HG02938 (cell line): ENCODE measurements at regions not wholly inside any gene's neighbourhood (a gene's known extent, or its start where the extent isn't known, plus 50 kb on each side); places are given as distances from the start of the nearest gene placed in this dataset.

ENCODE experiments used
- ATAC-seq: cut with Tn5 transposase; IDR thresholded peaks from one replicate; pipeline ENCODE4 v1.9.1; 2021; ENCODE audit warnings: mild to moderate bottlenecking, moderate library complexity; ENCODE audit not compliant: unreplicated experiment

DNA sequence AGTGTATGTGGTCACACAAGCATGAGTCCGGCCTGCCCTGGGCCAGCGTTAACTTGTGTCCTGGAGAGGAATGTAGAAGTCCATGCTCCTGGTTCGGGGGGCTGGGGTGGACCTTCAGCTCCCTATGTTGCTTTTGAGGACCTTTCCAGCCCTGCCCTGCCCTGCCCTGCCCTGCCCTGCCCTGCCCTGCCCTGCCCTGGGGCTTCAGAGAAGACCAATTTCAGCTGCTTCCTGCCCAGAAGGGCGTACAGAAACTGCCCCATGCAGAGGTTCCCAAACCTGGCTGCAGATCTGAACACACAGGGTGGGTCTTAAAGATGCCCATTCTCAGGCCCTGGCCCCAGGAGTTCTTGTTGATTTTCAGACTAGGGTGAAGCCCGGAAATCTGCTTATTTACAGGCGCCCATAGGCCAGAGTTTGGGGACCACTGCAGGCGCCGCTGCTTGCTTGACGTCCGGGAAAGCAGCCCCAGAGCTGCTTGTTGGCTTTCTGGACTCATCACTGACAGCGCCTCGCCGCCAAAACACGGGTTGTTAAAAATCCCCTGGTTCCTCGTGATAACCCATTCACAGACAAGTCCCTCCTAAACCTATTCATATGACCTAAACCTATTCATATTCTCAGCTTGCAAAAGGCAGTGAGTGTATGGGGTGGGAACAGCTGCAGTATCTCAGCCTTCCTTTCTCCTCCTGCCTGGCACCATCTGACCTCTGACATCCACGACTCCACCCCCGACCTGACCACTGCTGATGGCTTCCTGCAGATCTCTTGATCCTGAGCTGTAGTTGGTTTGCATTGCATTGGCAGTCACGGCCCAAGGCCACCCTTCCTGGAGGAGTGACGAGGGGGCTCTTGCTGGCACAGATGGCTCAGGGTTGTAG lies 198.3 kb downstream of the GLI2 start:
- ATAC-seq: no peak

DNA sequence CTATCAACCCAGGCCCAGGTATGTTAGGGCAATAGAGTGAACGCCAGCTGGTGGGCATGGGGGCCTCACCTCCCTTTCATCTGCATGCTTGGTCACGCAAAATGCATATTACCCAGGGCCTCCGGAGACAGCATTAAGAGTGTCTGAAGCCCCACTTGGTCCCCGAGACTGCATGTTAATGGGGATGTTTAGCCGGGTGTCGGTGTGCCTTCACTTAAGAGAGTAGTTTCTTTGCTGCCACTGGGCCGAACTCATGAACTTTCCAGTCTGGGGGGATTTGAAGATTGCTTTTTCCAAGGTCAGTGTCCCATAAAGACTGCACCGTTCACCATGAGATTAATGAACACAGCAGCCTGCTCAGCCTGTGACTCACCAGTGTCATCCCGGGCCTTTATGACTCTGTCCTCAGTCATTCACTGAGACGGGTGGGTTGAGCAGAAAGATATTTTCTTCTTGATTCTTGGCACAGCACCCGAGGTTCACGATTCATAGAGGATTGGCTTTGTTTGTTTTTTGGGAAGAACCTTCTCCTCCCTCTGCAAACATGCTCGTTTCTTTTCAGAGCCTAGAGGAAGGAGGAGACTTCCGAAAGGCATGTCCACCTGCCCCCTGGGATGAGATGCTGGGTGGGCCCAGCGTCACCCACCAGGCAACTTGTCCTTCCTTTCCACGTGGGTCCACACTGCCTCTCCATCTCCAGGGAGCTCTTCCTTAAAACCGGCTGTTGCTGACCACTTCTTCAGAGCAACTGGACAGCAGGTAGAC lies 199.1 kb downstream of the GLI2 start:
- ATAC-seq: no peak

DNA sequence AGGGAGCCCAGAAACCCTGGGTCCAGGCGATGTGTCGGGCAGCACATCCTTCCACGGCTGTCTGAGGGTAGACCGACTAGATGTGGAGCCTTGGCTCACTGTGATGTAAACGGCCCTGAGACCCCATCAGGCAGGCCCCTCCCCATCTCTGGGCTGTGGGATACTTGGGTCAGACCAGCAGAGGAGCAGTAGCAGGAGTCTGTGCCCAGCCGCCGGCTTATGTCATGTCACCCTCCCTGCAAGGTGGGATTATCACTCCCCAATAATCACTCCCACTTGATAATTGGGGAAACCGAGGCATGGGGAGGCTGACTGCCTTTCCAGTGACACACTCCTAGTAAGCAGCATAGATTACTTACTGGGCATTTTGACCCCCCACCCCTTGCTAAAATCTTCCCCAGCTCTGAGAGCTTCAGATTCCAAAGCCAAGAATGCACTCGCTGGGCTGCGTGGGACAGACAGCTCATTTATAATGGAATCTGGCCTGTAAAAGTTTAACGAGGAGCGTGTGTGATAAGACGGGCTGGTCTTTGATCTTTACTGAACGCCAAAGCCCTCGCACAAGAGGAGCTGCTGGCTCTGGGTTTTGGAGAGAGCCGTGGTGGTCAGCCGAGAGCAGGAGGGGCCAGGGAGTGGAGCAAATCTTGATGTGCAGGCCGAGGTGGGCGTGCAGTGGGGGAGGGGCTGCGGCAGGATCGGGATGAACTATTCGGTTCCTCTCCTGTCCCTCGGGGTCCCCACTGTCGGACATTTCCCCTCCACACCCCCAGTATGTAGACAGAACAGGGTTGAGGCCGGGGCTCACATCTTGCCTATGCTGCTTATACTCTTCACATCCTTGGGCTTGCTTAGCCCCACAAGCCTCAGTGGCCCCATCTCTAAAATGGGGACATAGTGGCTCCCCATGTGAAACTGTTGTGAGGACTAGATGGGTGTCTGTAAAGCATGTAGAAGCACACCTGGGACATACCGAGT lies 200.0 kb downstream of the GLI2 start:
- no peak for ATAC-seq

DNA sequence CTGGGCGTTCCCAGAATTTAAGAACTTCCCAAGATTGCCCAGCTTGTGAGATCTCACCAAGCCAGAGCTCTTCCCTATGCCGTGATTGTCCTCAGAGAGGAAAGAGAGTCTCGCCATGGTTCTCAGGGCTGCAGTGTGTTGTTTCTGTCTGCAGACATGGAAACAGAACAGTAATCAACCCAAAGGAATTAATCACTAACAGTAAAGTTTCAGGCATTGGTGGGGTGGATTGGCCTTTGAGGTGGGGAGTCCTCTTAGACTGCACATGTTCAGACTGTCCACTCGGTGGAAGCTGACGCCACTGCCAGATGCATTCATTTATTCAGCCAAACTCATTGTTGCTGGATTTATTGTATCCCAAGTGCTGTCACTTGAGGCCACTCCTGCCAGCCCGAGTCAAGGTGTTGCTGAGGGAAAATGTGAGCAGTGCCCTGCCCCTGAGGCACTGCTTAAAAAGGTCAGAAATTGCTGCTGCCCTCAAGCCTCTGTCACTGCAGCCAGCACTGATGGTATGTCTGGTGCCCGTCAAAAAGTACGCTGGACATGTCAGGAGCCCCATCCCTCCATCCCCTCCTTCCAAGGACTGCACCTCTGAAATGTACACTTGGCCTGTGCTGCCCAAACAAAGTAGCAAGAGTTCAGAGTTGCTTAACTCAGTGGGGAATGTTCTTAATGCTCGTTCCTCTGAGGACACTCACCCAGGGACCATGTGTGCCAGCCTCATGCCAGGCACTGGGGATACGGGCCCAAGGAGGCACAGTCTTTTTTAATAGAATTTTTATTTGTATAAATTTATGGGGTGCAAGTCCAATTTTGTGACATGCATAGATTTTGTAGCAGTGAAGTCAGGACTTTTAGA lies 201.0 kb downstream of the GLI2 start:
- ATAC-seq: no peak

DNA sequence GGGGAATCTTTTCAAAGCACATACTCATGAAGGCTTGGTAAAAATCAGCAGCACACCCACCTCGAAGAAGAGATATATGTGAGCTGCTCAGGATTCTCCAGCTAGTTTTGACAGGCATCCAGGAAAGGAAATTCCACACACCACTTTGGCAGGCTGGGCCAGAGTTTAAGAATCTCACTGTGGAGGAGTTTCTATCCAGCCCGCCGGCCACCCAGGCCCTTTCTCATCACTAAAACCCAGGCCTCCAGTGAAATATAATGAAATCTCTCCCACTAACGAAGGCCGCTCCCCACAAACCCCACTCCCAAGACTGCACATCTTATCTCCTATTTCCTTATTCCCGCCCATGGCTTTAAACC lies 202.0 kb downstream of the GLI2 start:
- ATAC-seq: no peak

DNA sequence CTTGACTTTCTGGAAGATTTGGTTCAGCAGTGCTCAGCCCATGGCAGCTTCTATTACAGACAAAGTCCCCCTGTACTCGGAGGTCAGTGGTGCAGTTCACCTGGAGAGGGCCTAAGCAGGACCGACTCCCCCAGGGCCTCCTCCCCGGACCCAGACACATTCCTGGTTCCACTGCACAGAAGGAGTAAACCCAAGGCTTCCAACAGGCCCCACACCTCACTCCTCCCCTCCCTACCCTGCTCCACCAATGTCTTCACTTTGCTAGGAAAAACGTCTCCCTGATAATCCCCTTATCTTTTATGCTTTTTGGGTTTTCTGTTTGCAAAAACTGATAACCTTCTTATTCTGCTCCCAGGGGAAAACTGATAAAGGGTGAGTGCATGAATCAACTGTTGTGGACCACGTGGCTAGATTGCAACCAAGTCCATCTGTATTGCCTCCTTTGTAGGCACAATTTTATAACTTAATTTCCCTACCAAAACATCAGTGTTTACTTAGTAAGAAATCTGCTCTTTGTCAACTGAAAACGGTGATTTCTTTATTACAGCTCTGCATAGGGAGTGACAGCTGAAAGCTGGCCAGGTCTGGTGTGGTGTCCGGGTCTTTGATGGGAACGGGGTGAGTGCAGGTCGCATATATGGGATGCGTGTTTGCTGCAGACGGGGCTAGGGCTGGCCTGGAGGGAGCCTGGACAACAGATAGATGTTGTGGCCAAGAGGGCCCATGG lies 202.5 kb downstream of the GLI2 start:
- ATAC-seq: no peak

DNA sequence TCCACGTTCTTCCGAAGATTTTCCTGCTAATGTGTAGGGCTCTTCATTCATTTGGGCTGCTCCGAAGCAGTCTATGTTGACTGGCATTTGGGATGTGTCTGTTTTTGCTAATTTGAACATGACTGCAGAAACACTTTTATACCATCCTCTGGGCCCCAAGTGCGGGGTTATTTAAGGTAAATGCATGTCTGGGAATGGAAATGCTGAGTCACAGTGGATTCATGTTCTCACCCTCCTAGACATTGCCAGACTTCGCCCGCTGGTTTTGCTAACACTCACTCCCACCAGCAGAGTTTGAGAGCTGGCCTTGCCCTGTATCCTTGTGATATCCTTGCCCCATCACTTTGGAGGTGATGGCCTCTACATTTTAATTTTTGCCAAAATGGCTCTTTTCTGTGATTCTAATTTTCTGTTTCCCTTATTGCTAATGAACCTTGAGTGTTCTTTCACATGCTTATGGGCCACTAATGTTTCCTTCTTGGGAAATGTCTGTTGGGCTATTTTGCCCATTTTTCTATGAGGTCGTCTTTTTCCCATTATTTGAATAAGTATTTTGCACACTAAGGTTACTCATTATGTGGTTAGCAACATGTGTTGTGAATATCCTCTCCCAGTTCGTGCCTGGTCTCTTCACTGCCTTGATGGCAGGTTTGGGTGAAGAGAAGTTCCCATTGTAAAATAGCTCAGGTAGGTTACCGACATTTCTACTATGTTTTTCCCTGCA lies 204.1 kb downstream of the GLI2 start:
- no peak for ATAC-seq

DNA sequence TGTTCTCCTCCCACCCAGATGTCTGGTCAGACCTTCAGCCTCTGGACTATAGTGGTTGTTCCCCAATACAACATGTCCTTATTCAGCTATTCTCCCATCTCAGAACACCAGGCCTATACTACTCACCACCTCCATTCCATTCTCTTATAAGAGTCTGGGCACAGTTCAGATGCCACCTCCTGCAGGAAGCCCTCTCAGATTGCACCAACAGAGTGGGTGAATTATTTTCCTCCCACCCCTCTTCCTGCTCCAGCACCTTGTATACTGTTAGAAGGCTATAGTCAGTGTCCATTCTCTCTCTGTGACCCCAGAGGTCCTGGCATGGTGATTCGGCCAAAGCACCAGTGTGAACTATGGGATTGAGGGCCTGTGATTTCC lies 204.6 kb downstream of the GLI2 start:
- no peak for ATAC-seq

DNA sequence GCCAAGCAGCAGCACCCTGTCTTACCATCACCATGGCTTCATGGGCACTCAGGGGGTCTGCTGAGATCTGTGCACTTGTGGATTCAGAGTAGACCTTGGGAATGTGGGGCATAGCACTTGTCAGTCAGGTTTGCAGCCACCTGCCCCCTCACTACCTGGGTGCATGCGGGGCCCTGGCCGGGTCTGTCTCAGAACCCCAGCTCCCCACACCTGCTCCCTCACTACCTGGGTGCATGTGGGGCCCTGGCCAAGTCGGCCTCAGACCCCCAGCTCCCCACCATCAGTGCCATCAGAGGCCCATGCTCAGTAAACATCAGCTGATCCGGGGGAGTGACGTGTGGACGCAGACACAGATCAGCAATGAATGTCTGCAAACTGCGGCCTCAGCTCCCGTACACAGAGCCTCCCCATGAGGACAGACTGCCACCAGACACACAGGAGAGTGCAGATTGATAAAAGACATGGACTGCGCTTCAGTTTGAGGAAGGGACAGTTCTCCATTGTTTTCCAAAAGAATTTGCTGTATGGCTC lies 205.1 kb downstream of the GLI2 start:
- no peak for ATAC-seq

DNA sequence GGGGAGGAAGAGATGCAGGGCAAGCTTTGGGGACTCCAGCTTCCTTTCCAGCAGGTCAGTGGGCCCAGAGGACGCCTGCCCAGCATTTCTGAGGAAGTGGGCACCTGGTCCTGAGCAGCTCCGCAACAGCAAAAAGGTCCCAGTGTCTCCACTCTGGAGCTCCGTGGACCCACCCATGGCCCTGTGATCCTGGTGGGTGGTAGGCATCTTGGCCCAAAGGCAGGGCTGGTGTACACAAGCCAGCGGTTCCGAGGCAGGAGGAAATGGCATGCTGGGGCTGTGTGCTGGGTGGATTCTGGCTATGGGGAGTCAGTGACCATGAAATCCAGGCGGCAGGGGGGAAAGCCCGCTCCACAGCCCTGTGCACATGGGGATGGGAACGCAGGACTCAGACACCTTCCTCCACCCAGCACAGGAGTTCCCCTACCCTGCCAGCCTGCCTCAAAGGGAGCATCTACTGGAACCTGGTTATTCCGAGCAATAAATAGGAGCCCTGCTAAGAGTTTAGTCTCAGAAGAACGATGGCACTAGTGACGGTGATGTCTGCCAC lies 206.0 kb downstream of the GLI2 start:
- ATAC-seq: no peak

DNA sequence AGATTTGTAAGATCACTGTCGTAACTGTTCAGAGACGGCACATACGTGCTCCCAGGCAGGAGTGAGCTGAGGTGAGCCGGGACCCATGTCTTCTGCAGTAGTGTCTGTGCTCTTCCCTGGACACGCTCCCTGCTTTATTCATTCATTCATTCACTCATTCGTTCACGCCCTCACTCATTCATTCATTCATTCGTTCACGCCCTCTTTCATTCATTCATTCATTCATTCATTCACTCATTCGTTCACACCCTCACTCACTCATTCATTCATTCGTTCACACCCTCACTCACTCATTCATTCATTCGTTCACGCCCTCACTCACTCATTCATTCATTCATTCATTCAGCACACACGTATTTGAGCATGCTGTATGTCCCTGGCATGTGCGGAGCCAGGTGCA lies 207.0 kb downstream of the GLI2 start:
- no peak for ATAC-seq

DNA sequence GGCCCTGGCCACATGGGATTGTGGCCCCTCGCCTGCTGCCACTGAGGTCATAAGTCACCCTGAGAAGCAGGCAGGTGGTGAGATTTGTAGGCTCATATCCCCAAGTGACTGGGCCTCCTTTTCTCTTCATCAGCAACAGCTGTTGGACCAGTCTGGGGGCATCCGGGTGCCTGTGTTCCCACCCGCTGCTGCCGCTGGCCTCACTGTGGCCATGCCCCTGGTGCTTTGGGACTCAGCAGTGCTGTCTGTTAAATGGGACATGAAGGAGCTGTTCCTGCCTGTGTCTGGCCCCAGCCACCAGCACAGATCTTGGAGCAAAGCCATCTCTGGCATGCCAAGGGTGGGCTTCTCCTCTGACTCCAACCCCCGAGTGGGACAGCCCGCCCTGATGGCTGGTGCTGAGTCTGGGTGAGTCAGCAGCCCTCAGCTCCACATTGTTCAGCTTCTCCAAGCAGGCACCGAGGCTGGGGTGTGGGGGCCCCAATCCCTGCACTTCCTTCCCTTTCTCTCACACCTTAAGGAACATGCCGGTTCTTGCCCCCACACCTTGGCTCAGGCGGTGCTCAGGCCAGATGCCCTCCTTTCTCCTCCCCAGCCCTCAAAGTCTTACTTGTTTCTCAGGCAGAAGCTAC lies 207.9 kb downstream of the GLI2 start:
- ATAC-seq: no peak

DNA sequence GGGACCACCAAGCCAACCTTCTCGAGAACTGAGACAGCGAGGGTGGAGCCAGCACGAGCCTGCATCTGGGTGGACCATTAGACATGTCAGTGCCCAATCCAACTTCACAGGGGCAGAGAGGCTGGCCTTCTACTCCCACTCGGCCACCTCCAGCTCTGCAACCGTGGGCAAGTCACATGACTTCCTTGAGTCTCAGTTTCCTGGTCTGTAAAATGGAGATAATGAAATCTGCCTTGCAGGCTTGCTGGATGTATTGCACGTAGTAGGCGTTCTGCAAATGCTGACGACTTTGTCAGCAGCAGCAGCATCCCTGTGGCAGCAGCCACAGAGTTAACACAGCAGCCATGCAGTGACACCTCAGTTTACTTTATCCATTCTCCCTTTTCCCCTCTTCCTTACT lies 208.9 kb downstream of the GLI2 start:
- no peak for ATAC-seq

DNA sequence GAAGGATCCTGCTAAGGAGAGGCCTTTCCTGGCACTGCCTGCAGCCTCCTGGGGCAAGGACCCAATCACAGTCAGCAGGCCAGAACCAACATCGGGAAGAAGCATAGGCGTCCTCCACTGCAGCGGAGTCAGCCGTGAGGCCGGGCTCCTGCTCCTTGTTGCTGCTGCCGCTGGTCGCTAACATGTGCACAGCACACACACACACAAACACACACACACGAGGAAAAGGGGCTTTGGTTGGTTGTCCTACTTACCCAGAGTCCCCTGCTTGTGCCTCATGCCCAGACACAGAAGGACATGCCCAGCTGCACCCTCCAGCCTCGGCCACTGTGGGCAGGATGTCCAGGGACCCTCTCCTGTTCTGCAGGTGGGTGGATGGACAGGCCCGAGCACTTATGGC lies 209.4 kb downstream of the GLI2 start:
- ATAC-seq: no peak

DNA sequence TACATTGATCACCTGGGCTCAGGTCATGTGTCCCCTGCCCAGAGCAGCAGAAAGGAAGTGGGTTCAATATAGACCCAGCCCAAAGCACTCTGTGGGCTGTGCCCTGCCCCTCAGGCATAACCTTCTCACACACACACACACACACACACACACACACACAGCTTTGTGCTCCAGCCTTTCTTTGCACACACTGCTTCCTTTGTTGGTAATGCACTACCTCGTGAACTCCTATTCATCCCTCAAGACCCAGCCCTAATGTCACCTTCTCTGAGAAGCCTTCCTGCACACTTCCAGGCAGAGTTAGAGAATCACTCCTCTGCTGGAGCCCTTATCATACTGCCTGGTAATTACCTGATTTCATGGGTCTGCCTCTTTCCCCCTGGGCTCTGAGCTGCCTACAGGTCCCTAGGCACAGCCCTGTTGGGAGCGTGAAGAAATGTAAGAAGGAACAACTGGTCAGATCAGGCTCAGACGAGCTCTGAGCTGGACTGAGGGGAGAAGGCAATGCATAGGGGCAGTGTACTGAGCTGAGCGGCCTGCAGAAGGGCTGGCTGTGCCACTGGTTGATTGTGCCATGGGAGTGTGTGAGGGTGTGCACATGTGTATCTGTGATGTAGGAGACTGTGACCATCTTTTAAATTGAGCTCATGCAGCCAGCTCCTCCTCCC lies 210.3 kb downstream of the GLI2 start:
- no peak for ATAC-seq

DNA sequence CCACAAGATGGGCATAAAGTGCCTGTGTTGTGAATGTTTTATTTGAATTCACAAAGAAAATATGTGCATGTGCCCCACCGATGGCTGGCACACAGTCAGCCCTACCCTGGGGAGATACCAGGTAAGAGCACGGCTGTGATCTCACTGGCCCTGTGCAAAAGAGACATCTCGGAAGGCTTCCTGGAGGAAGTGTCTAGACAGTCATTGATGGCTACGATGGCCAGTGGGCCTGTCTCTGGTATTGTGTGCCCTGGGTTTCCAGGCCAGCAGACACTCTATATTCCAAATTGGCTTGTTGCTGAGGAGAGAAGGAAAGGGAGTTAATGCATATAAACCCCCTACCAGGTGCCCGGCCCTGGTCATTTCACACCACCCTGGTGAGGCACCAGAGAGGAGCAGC lies 211.7 kb downstream of the GLI2 start:
- ATAC-seq: no peak

DNA sequence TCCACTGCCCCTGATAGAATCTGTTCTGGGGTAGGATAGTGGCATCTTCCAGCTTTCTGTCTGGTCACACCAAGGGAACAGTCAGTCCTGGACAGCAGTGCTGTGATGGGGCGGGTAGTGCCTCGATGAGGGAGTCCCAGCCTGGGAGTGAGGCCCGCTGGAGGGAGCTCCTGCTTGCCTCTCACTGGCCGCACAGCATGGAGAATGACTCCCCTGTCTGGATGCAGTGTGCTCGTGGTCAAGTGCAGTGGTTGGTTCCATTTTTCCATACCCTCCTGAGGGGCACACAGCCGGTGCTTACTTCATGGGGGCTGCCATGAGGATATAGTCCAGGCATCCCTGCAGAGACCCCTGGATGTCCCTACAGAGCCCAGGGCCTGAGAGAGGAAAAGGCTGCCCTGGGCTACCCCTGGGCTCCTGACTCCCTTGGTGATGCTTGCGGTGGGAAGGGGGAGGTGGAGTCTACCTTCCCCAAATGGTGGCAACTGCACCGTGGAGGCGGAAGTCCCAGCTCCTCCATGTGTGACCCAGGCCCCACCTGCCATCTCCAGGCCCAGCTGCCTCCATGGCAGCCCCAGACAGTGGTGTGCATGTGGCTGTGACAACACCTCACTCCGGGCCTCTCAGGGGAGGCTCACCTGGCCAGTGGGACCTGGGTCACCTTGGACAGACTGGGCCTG lies 212.5 kb downstream of the GLI2 start:
- no peak for ATAC-seq
